K562 (cell line): ENCODE measurements at regions not wholly inside any gene's neighbourhood (a gene's known extent, or its start where the extent isn't known, plus 50 kb on each side); places are given as distances from the start of the nearest gene placed in this dataset.

Source experiments
- ATAC-seq: fragments of 200-7000 bp; cut with Tn5 transposase; 3 replicates; pipeline ENCODE4 v1.9.1; 2020; ENCODE audit warnings: moderate library complexity
- BruUV-seq: library from RNA; stranded (reverse); fragments of 400-500 nt; replicated peaks from 2 replicates; lab custom pipeline; 2021; lab: Mats Ljungman, UMichigan
- CTCF ChIA-PET: fragments of 300-600 bp; formaldehyde crosslinking; extraction: SDS; loops from one replicate; lab custom pipeline; 2021; ENCODE audit warnings: low intra/inter-chr PET ratio; lab: Yijun Ruan, JAX
- POLR2A ChIA-PET: fragments of 300-600, 350-650 bp; sonication (Branson Sonifier 250); formaldehyde crosslinking; extraction: SDS; loops from one replicate; lab custom pipeline; 2021; ENCODE audit warnings: antibody characterized with exemption, inconsistent platforms; lab: Yijun Ruan, JAX
- DNase-seq, 4 experiments: peaks; one replicate each; pipeline versions ENCODE4 v3.0.0 to v3.0.0-alpha.2; 2011 to 2018; ENCODE audit warnings: low spot score in 3 of 4, mixed read lengths in 3 of 4; ENCODE audit errors: extremely low read depth in 1 of 4
- FAIRE-seq: peaks from 2 replicates; lab custom pipeline; 2011; peaks lifted over from hg19 to GRCh38; lab: Jason Lieb, UNC
- H2AFZ ChIP-seq: 2 replicates; pipeline ENCODE4 v1.6.0; 2011; ENCODE audit warnings: low read depth, low read length, control low read depth, inconsistent platforms
- H3K27ac ChIP-seq: fragments of 200-600 bp; 3 replicates; pipeline ENCODE4 v1.8.0; 2011; ENCODE audit warnings: low read depth, mild to moderate bottlenecking, control low read depth, inconsistent platforms, low read length, moderate library complexity, mixed read lengths; ENCODE audit errors: extremely low read depth
- H3K27me3 ChIP-seq, 2 experiments: fragments of 300-600 bp in 1 of 2; 2 replicates in 1 of 2; 3 replicates in 1 of 2; pipeline versions ENCODE4 v1.6.0 to v1.8.0; 2011; ENCODE audit warnings: inconsistent platforms in 2 of 2, low read length in 2 of 2, mild to moderate bottlenecking in 1 of 2, mixed read lengths in 1 of 2, moderate library complexity in 1 of 2; ENCODE audit not compliant: control insufficient read depth in 2 of 2, insufficient read depth in 2 of 2
- H3K36me3 ChIP-seq: fragments of 300-600 bp; 3 replicates; pipeline ENCODE4 v1.8.0; 2011; ENCODE audit warnings: mild to moderate bottlenecking, low read length, inconsistent platforms; ENCODE audit not compliant: control insufficient read depth, insufficient read depth
- H3K4me1 ChIP-seq, 2 experiments: fragments of 200-600 bp in 1 of 2; replicated peaks in 1 of 2; 2 replicates in 1 of 2; 3 replicates in 1 of 2; pipeline versions ENCODE4 v1.5.1 to v1.8.0; 2011; ENCODE audit warnings: inconsistent platforms in 2 of 2, low read length in 2 of 2, mild to moderate bottlenecking in 1 of 2, mixed read lengths in 1 of 2, moderate library complexity in 1 of 2; ENCODE audit not compliant: control insufficient read depth in 2 of 2, insufficient read depth in 2 of 2
- H3K4me2 ChIP-seq: 2 replicates; pipeline ENCODE4 v1.6.1; 2011; ENCODE audit warnings: low read length, control low read depth, inconsistent platforms, mixed read lengths; ENCODE audit not compliant: insufficient read depth
- H3K4me3 ChIP-seq: fragments of 200-600 bp; sonication (generic), shearing (Covaris generic); 2 replicates; pipeline ENCODE4 v1.5.1; 2016; ENCODE audit warnings: control low read depth, inconsistent platforms
- H3K79me2 ChIP-seq: fragments of 200-600 bp; 3 replicates; pipeline ENCODE4 v1.8.0; 2011; ENCODE audit warnings: low read length, inconsistent platforms; ENCODE audit not compliant: control insufficient read depth, insufficient read depth
- H3K9ac ChIP-seq, 2 experiments: 2 replicates each; pipeline versions ENCODE4 v1.6.0 to v1.6.1; 2011; ENCODE audit warnings: low read depth in 2 of 2, low read length in 2 of 2, control low read depth in 1 of 2, inconsistent platforms in 1 of 2, mild to moderate bottlenecking in 1 of 2, mixed read lengths in 1 of 2; ENCODE audit not compliant: insufficient read depth in 1 of 2
- H3K9me1 ChIP-seq: one replicate; pipeline ENCODE4 v1.6.0; 2011; ENCODE audit warnings: inconsistent platforms, mild to moderate bottlenecking, low read length, moderate library complexity; ENCODE audit not compliant: control insufficient read depth, insufficient read depth
- H3K9me3 ChIP-seq: replicated peaks from 2 replicates; pipeline ENCODE4 v1.5.1; 2011; ENCODE audit warnings: low read depth, low read length, inconsistent platforms; ENCODE audit not compliant: control insufficient read depth, insufficient read depth
- H4K20me1 ChIP-seq: replicated peaks from 2 replicates; pipeline ENCODE4 v1.6.1; 2011; ENCODE audit warnings: low read length, inconsistent platforms, mixed read lengths; ENCODE audit not compliant: control insufficient read depth, insufficient read depth
- CHD1 ChIP-seq: fragments of 200-600 bp; sonication (generic); IDR thresholded peaks from one replicate; pipeline ENCODE4 v1.6.1; 2012; ENCODE audit warnings: mild to moderate bottlenecking, moderate library complexity, low read length, inconsistent platforms
- CREB1 ChIP-seq, 2 experiments: sonication (generic) in 1 of 2; formaldehyde crosslinking in 1 of 2; IDR thresholded peaks; 2 replicates each; pipeline versions ENCODE4 v1.6.1 to v1.8.0; 2012 to 2022; ENCODE audit warnings: inconsistent platforms in 1 of 2, mild to moderate bottlenecking in 1 of 2, missing genetic modification reagents in 1 of 2, moderate library complexity in 1 of 2
- ELK3 ChIP-seq: fragments of 450-650 bp; formaldehyde crosslinking; IDR thresholded peaks from 2 replicates; pipeline ENCODE4 v1.4.0; 2020; ENCODE audit warnings: mild to moderate bottlenecking
- FOS ChIP-seq: IDR thresholded peaks from 3 replicates; pipeline ENCODE4 v1.6.1; 2011; ENCODE audit not compliant: insufficient read length; ENCODE audit errors: extremely low read depth
- HNRNPH1 ChIP-seq: fragments of 200-400 bp; formaldehyde crosslinking; optimal IDR thresholded peaks from 2 replicates; pipeline ENCODE3; 2017; ENCODE audit warnings: low read depth, mild to moderate bottlenecking, low read length, moderate library complexity
- KLF1 ChIP-seq: fragments of 450-650 bp; IDR thresholded peaks from 2 replicates; pipeline ENCODE4 v1.6.1; 2016; ENCODE audit warnings: missing genetic modification characterization, missing compliant biosample characterization
- KLF13 ChIP-seq: fragments of 450-650 bp; IDR thresholded peaks from 2 replicates; pipeline ENCODE4 v1.6.1; 2016; ENCODE audit warnings: missing genetic modification characterization, low read depth, mild to moderate bottlenecking, missing compliant biosample characterization, moderate library complexity, borderline replicate concordance
- SMAD3 ChIP-seq: fragments of 450-650 bp; formaldehyde crosslinking; conservative IDR thresholded peaks from 2 replicates; pipeline ENCODE4 v1.4.0; 2020; ENCODE audit warnings: mild to moderate bottlenecking
- SNIP1 ChIP-seq: fragments of 450-650 bp; IDR thresholded peaks from 2 replicates; pipeline ENCODE4 v1.7.1; 2017; ENCODE audit warnings: low read depth, mild to moderate bottlenecking
- TRIM24 ChIP-seq, 2 experiments: fragments of 450-650 bp; IDR thresholded peaks; 2 replicates each; pipeline ENCODE4 v1.6.1; 2016
- U2AF1 ChIP-seq: fragments of 200-400 bp; formaldehyde crosslinking; optimal IDR thresholded peaks from 2 replicates; pipeline ENCODE3; 2017; ENCODE audit warnings: mild to moderate bottlenecking, low read depth, low read length, moderate library complexity
- ZBTB43 ChIP-seq: sonication (generic); formaldehyde crosslinking; IDR thresholded peaks from 2 replicates; pipeline ENCODE4 v1.8.0; 2023; ENCODE audit warnings: mild to moderate bottlenecking, missing genetic modification reagents
- ZNF174 ChIP-seq: fragments of 250-450 bp; sonication (Bioruptor Pico); IDR thresholded peaks from 2 replicates; pipeline ENCODE4 v1.4.0; 2020; ENCODE audit warnings: mild to moderate bottlenecking
- ZNF431 ChIP-seq: sonication (generic); formaldehyde crosslinking; IDR thresholded peaks from 2 replicates; pipeline ENCODE4 v1.8.0; 2022; ENCODE audit warnings: mild to moderate bottlenecking, missing genetic modification reagents
- ZNF512 ChIP-seq: IDR thresholded peaks from 2 replicates; pipeline ENCODE4 v1.6.1; 2016; ENCODE audit warnings: missing genetic modification characterization, missing compliant biosample characterization
- ZNF57 ChIP-seq: fragments of 450-650 bp; formaldehyde crosslinking; IDR thresholded peaks from 2 replicates; pipeline ENCODE4 v1.4.0; 2020; ENCODE audit warnings: mild to moderate bottlenecking, moderate library complexity
- ZNF584 ChIP-seq: fragments of 200-800 bp; sonication (Bioruptor generic); IDR thresholded peaks from 2 replicates; pipeline ENCODE4 v1.6.1; 2016; ENCODE audit warnings: low read depth, mild to moderate bottlenecking, missing genetic modification characterization, missing compliant biosample characterization
- ZSCAN29 ChIP-seq: fragments of 450-650 bp; IDR thresholded peaks from 2 replicates; pipeline ENCODE4 v1.6.1; 2017
- ZSCAN32 ChIP-seq: fragments of 450-650 bp; formaldehyde crosslinking; IDR thresholded peaks from 2 replicates; pipeline ENCODE4 v1.4.0; 2020; ENCODE audit warnings: mild to moderate bottlenecking, moderate library complexity
- WGBS: fragments of 100-300 bp; shearing (Covaris generic); methylation state at CpG from one replicate; pipeline ENCODE4 v1.1.6; 2016; ENCODE audit warnings: low coverage, mixed read lengths; ENCODE audit not compliant: insufficient coverage; ENCODE audit errors: missing lambda C conversion rate; 5-methylcytosine and 5-hydroxymethylcytosine counted together
- in situ Hi-C: fragments of 300-500 bp; cut with MboI; formaldehyde crosslinking; loops from 4 replicates; pipeline ENCODE4 v1.15.0; 2018; ENCODE audit warnings: inconsistent platforms, mixed read lengths
- intact Hi-C: fragments of 100-400 bp; cut with micrococcal nuclease; formaldehyde crosslinking; loops from 2 replicates; pipeline ENCODE4 v1.14.2; 2022

- TF ChIP-seq ZNF584 (CRISPR knock-in tag) (no peak), FOS (no peak), CREB1 (IDR thresholded peaks at IDR 0.05) (no peak), CREB1 (CRISPR knock-in tag; IDR thresholded peaks at IDR 0.05) (no peak), ZNF57 (CRISPR knock-in tag) (no peak)
These were observed 112.5 kb upstream of the LOC128125822 start (continued) for GRCh38 chr6:63459814-63460213.

- Histone ChIP-seq H3K27ac (no peak overlapping the region), H3K9ac (no peak overlapping the region), H3K79me2 (no peaks in the 10 kb centered on the region), H3K4me3 (no peak overlapping the region), H3K4me1 (no peaks in the 10 kb centered on the region), H3K4me2 (no peak overlapping the region), H3K9me3 (no peaks in the 10 kb centered on the region), H3K27me3 (no peaks in the 10 kb centered on the region), H4K20me1 (no peaks in the 10 kb centered on the region), H3K36me3 (no peaks in the 10 kb centered on the region), H2AFZ (no peak overlapping the region), H3K9me1 (no peaks in the 10 kb centered on the region)
- no peak for FAIRE-seq
- in situ Hi-C loops = no loop called here
- no peak for ATAC-seq
- 0% methylated on average over 10 of the region's 10 CpGs for WGBS
- intact Hi-C loops = loop anchor here (10.0 kb wide), 1 partner anchor 304 kb away; no protein-coding TSS in a partner anchor
- ChIA-PET POLR2A (no interaction called here), CTCF (no interaction called here)
- no peak for DNase-seq
- no TSS peak for BruUV-seq
- TF ChIP-seq ZSCAN29 (no peak), HNRNPH1 (no peak), ZNF174 (CRISPR knock-in tag) (no peak), SMAD3 (CRISPR knock-in tag) (no peak), SNIP1 (no peak), KLF13 (tag) (no peak), CHD1 (no peak), ZBTB43 (CRISPR knock-in tag) (no peak), ZNF431 (CRISPR knock-in tag) (no peak), TRIM24 (IDR thresholded peaks at IDR 0.05) (no peak), U2AF1 (no peak), KLF1 (tag) (no peak), ZNF512 (tag) (no peak), ELK3 (no peak), ZSCAN32 (CRISPR knock-in tag) (no peak)
These were observed 111.3 kb upstream of the LOC128125822 start for GRCh38 chr6:63460971-63461370.
